ENCODE measurements at regions not wholly inside any gene's neighbourhood (a gene's known extent, or its start where the extent isn't known, plus 50 kb on each side); places are given as distances from the start of the nearest gene placed in this dataset.
A peak's percentile ranks its signal among the peaks of the same experiment; 100 is the strongest.

DNA sequence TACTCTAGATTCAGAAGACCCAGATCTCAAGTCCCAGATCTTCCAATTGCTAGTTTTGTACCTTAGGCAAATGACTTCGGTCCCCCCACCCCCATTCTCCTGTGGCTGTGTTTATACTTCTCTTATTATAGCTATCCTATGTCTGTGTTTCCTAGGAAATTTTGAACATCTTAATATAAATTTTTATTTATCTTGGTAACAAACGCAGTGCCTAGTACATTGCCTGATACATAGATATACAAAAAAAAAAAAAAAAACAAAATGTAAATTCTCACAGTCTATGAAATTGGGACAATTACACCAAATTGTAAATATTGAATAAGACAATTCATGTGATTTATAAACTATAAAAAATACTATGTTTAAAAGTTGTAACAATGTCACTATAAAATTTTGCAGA lies 84.1 kb upstream of the SLC44A3 start:
- H3K27me3 ChIP-seq (ENCODE audit: control insufficient read depth in 1 of 2, insufficient read depth in 2 of 2, low read length in 2 of 2) = no peaks in the 10 kb centered on the region
- H3K9me3 ChIP-seq (ENCODE audit: control insufficient read depth in 1 of 2, low read length in 2 of 2) = no peaks in the 10 kb centered on the region
- H3K4me3 ChIP-seq (ENCODE audit: low read depth in 1 of 2, low read length in 2 of 2) = no peak overlapping the region
- peak overlapping the region; percentile 30 for H3K27ac ChIP-seq (ENCODE audit: low read depth, low read length)
- no peak overlapping the region for H3K9ac ChIP-seq (ENCODE audit: low read depth in 1 of 2, low read length in 2 of 2)
- no peaks in the 10 kb centered on the region for H3K36me3 ChIP-seq (ENCODE audit: control insufficient read depth in 1 of 2, insufficient read depth in 2 of 2, low read length in 2 of 2)
- H3K4me1 ChIP-seq (ENCODE audit: control insufficient read depth in 1 of 2, insufficient read depth in 2 of 2, low read length in 2 of 2) = peaks cover 11 to 22% of the 10 kb centered on the region in 2 donors

- Histone ChIP-seq H3K36me3 (ENCODE audit: control insufficient read depth in 1 of 2, insufficient read depth in 2 of 2, low read length in 2 of 2) (no peaks in the 10 kb centered on the region), H3K9me3 (ENCODE audit: control insufficient read depth in 1 of 2, low read length in 2 of 2) (no peaks in the 10 kb centered on the region), H3K4me3 (ENCODE audit: low read depth in 1 of 2, low read length in 2 of 2) (no peak overlapping the region), H3K4me1 (ENCODE audit: control insufficient read depth in 1 of 2, insufficient read depth in 2 of 2, low read length in 2 of 2) (peaks cover 11 to 22% of the 10 kb centered on the region in 2 donors), H3K9ac (ENCODE audit: low read depth in 1 of 2, low read length in 2 of 2) (no peak overlapping the region), H3K27me3 (ENCODE audit: control insufficient read depth in 1 of 2, insufficient read depth in 2 of 2, low read length in 2 of 2) (no peaks in the 10 kb centered on the region), H3K27ac (ENCODE audit: low read depth, low read length) (peak overlapping the region; percentile 55)
These were observed 84.9 kb upstream of the SLC44A3 start for GRCh38 chr1:94734963-94735901.

DNA sequence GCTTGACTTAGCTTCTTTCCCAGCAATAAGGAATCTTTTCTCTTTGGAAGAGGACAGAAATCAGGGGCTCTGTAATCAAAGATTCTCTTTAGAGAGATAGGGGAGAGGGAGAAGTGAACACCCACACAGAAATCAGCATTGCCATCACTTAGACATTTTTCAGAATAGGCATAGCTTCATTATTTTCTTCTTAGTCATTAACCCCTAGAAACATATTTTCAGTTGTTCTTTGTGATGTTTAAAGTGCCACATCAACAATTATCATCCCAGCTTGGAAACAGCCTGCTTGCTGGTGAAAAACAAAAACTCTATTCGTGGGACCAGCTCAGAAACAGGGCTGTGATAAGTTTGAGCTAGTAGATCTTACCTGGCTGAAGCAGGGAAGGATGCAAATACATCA lies 88.3 kb upstream of the SLC44A3 start:
- Histone ChIP-seq H3K4me1 (ENCODE audit: control insufficient read depth in 1 of 2, insufficient read depth in 2 of 2, low read length in 2 of 2) (peaks cover 20 to 29% of the 10 kb centered on the region in 2 donors), H3K36me3 (ENCODE audit: control insufficient read depth in 1 of 2, insufficient read depth in 2 of 2, low read length in 2 of 2) (no peaks in the 10 kb centered on the region), H3K27ac (ENCODE audit: low read depth, low read length) (no peak overlapping the region), H3K4me3 (ENCODE audit: low read depth in 1 of 2, low read length in 2 of 2) (no peak overlapping the region), H3K27me3 (ENCODE audit: control insufficient read depth in 1 of 2, insufficient read depth in 2 of 2, low read length in 2 of 2) (no peaks in the 10 kb centered on the region), H3K9ac (ENCODE audit: low read depth in 1 of 2, low read length in 2 of 2) (no peak overlapping the region), H3K9me3 (ENCODE audit: control insufficient read depth in 1 of 2, low read length in 2 of 2) (no peaks in the 10 kb centered on the region)

DNA sequence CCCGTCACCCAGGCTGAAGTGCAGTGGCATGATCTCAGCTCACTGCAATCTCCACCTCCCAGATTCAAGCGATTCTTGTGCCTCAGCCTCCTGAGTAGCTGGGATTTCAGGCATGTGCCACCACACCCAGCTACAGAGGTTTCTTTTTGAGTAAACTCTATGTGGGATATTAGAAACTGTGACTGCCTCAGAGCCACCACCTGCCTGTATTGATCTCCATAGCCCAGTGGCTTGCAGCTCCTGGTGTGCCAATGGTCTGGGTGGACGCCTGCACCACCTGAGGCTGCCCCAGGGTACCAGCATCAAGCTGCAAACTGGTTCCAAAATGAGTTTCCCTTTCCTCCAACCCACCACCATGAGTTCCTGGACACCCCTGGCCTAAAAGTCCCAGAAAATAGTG lies 89.7 kb upstream of the SLC44A3 start:
- H3K27me3 ChIP-seq (ENCODE audit: control insufficient read depth in 1 of 2, insufficient read depth in 2 of 2, low read length in 2 of 2) = no peaks in the 10 kb centered on the region
- no peak overlapping the region for H3K4me3 ChIP-seq (ENCODE audit: low read depth in 1 of 2, low read length in 2 of 2)
- H3K4me1 ChIP-seq (ENCODE audit: control insufficient read depth in 1 of 2, insufficient read depth in 2 of 2, low read length in 2 of 2) = peaks cover 17 to 28% of the 10 kb centered on the region in 2 donors
- no peak overlapping the region for H3K27ac ChIP-seq (ENCODE audit: low read depth, low read length)
- H3K9ac ChIP-seq (ENCODE audit: low read depth in 1 of 2, low read length in 2 of 2) = no peak overlapping the region
- H3K9me3 ChIP-seq (ENCODE audit: control insufficient read depth in 1 of 2, low read length in 2 of 2) = no peaks in the 10 kb centered on the region
- no peaks in the 10 kb centered on the region for H3K36me3 ChIP-seq (ENCODE audit: control insufficient read depth in 1 of 2, insufficient read depth in 2 of 2, low read length in 2 of 2)

DNA sequence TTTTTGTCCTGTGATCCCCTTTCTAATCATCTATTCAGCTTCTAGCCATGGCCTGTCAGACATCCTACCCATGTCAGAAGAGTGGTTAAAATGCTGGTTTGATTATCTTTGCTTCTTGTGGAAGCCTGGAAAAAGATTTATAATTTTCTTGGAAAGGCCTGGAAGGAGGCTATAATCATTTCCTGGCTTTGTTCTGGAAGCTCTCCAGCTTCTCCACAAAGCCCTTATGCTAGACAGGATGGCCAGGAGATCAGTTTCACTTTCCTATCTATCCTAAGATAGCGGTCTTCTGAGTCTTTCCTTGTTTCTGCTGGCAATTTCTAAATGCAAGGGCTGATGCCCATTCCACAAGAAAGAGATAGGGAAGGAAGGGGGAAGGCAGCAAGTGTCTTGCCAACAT lies 90.9 kb upstream of the SLC44A3 start:
- H3K27ac ChIP-seq (ENCODE audit: low read depth, low read length) = no peak overlapping the region
- H3K9me3 ChIP-seq (ENCODE audit: control insufficient read depth in 1 of 2, low read length in 2 of 2) = no peaks in the 10 kb centered on the region
- peak overlapping the region in 1 of 2 donors; percentile 25 for H3K4me3 ChIP-seq (ENCODE audit: low read depth in 1 of 2, low read length in 2 of 2)
- no peak overlapping the region for H3K9ac ChIP-seq (ENCODE audit: low read depth in 1 of 2, low read length in 2 of 2)
- peaks cover 10 to 21% of the 10 kb centered on the region in 2 donors for H3K4me1 ChIP-seq (ENCODE audit: control insufficient read depth in 1 of 2, insufficient read depth in 2 of 2, low read length in 2 of 2)
- H3K36me3 ChIP-seq (ENCODE audit: control insufficient read depth in 1 of 2, insufficient read depth in 2 of 2, low read length in 2 of 2) = no peaks in the 10 kb centered on the region
- no peaks in the 10 kb centered on the region for H3K27me3 ChIP-seq (ENCODE audit: control insufficient read depth in 1 of 2, insufficient read depth in 2 of 2, low read length in 2 of 2)

DNA sequence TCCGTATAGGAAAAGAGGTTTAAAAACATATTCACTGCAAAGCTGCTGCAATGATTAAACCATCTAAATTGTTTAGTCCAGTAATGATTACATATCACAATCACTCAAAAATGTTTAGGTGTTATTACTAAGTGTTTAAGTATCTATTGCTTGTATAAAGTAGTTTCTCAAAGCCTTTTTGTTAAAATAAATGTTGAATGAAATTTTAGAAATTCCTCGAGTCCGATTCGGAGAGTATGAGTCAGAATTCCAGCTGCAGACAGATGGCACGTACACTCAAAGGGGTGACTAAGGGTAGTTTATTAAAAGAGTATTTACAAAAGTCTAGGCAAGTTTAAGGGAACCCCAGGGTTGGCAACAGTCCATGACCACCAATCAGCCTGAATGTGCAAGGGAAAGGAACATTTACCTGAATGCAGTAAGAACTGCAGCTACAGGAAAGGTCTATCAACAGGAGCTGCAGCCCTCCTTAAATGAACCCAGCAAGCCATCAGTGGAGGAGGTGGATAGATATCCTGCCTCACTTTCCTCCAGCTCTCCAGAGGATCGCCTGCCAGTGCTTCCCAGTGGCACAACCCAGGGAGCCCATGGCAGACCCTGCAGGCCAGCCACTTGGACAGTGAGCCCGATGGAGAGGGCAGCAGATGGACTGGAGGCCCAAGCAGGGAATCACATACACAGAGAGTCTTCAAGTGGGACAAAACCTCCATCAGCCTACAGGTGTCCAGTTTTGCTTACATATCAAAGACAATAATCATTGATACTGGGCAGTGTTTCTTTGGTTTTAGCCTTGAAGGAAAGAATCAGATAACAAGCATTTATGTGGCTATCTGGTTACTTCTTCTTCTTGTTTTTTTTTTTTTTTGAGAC lies 92.1 kb upstream of the SLC44A3 start:
- H3K4me3 ChIP-seq (ENCODE audit: low read depth in 1 of 2, low read length in 2 of 2) = no peak overlapping the region
- H3K27me3 ChIP-seq (ENCODE audit: control insufficient read depth in 1 of 2, insufficient read depth in 2 of 2, low read length in 2 of 2) = no peaks in the 10 kb centered on the region
- peaks cover 10 to 21% of the 10 kb centered on the region in 2 donors for H3K4me1 ChIP-seq (ENCODE audit: control insufficient read depth in 1 of 2, insufficient read depth in 2 of 2, low read length in 2 of 2)
- no peak overlapping the region for H3K27ac ChIP-seq (ENCODE audit: low read depth, low read length)
- no peaks in the 10 kb centered on the region for H3K9me3 ChIP-seq (ENCODE audit: control insufficient read depth in 1 of 2, low read length in 2 of 2)
- H3K9ac ChIP-seq (ENCODE audit: low read depth in 1 of 2, low read length in 2 of 2) = no peak overlapping the region
- no peaks in the 10 kb centered on the region for H3K36me3 ChIP-seq (ENCODE audit: control insufficient read depth in 1 of 2, insufficient read depth in 2 of 2, low read length in 2 of 2)

DNA sequence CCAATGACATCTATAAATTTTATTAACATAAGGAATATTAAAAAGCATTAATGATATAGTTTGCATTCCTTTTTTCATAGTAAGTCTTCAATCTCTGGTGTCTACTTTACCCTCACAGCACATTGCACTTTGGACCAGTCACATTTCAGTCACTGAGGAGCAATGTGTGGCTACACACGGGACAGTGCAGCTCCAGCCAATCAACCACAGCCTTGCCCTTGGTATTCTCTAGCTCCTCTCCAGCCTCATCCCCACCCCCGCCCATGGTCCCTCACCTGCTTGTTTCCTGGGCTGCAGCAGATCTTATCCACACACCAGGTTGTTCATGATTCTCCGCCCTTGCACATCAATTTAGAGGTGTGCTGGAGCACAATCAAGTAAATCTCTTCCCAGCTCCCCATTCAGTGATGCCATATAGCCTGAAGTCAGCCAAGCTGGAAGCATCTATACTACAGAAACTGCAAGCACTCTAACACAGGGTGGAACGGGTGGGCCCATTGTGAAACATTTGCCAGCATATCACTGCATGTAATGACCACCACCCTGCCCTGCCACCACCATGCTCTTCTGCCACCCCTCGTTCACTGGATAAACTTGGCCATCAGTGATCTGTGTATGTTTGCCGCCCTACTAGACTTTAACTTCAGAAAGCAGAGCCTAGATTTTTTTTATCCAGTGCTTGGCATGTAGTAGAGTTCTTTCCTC lies 93.0 kb upstream of the SLC44A3 start:
- peaks cover 10 to 21% of the 10 kb centered on the region in 2 donors for H3K4me1 ChIP-seq (ENCODE audit: control insufficient read depth in 1 of 2, insufficient read depth in 2 of 2, low read length in 2 of 2)

DNA sequence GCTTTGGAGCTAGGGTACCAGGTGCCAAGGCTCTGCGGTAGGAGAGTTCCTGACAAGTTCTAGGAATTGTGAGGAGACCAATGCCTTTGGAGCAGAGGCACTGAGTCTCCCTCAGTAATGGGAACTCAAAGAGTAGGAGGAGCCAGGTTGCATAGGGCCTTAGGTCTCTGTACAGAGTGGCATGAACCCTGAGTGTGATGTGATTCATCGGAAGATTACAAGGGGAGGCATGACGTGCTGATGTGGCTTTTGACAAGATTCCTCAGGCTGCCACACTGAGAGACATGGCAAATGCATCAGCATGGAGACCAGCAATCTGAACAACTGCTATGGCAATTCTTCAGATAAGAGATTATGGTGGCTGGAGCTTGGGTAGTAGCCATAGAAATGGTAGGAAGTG lies 94.6 kb upstream of the SLC44A3 start:
- H3K9me3 ChIP-seq (ENCODE audit: control insufficient read depth in 1 of 2, low read length in 2 of 2) = no peaks in the 10 kb centered on the region
- H3K9ac ChIP-seq (ENCODE audit: low read depth in 1 of 2, low read length in 2 of 2) = no peak overlapping the region
- no peaks in the 10 kb centered on the region for H3K27me3 ChIP-seq (ENCODE audit: control insufficient read depth in 1 of 2, insufficient read depth in 2 of 2, low read length in 2 of 2)
- no peak overlapping the region for H3K4me3 ChIP-seq (ENCODE audit: low read depth in 1 of 2, low read length in 2 of 2)
- peaks cover 10 to 21% of the 10 kb centered on the region in 2 donors for H3K4me1 ChIP-seq (ENCODE audit: control insufficient read depth in 1 of 2, insufficient read depth in 2 of 2, low read length in 2 of 2)
- no peaks in the 10 kb centered on the region for H3K36me3 ChIP-seq (ENCODE audit: control insufficient read depth in 1 of 2, insufficient read depth in 2 of 2, low read length in 2 of 2)
- no peak overlapping the region for H3K27ac ChIP-seq (ENCODE audit: low read depth, low read length)

More for the DNA sequence above, 93.0 kb upstream of the SLC44A3 start:
- Histone ChIP-seq H3K27ac (ENCODE audit: low read depth, low read length) (no peak overlapping the region), H3K27me3 (ENCODE audit: control insufficient read depth in 1 of 2, insufficient read depth in 2 of 2, low read length in 2 of 2) (no peaks in the 10 kb centered on the region), H3K36me3 (ENCODE audit: control insufficient read depth in 1 of 2, insufficient read depth in 2 of 2, low read length in 2 of 2) (no peaks in the 10 kb centered on the region), H3K9ac (ENCODE audit: low read depth in 1 of 2, low read length in 2 of 2) (no peak overlapping the region), H3K9me3 (ENCODE audit: control insufficient read depth in 1 of 2, low read length in 2 of 2) (no peaks in the 10 kb centered on the region), H3K4me3 (ENCODE audit: low read depth in 1 of 2, low read length in 2 of 2) (no peak overlapping the region)

GRCh38 chr1:94723894-94724293 lies 96.3 kb upstream of the SLC44A3 start:
- H3K36me3 ChIP-seq (ENCODE audit: control insufficient read depth in 1 of 2, insufficient read depth in 2 of 2, low read length in 2 of 2) = no peaks in the 10 kb centered on the region
- no peak overlapping the region for H3K9ac ChIP-seq (ENCODE audit: low read depth in 1 of 2, low read length in 2 of 2)
- no peak overlapping the region for H3K27ac ChIP-seq (ENCODE audit: low read depth, low read length)
- peaks cover 7 to 18% of the 10 kb centered on the region in 2 donors for H3K4me1 ChIP-seq (ENCODE audit: control insufficient read depth in 1 of 2, insufficient read depth in 2 of 2, low read length in 2 of 2)
- no peak overlapping the region for H3K4me3 ChIP-seq (ENCODE audit: low read depth in 1 of 2, low read length in 2 of 2)
- H3K27me3 ChIP-seq (ENCODE audit: control insufficient read depth in 1 of 2, insufficient read depth in 2 of 2, low read length in 2 of 2) = no peaks in the 10 kb centered on the region
- H3K9me3 ChIP-seq (ENCODE audit: control insufficient read depth in 1 of 2, low read length in 2 of 2) = no peaks in the 10 kb centered on the region

Data from duodenal mucosa (tissue), 2 donors.